Iris pigment epithelial cell (primary cell): ENCODE measurements at regions not wholly inside any gene's neighbourhood (a gene's known extent, or its start where the extent isn't known, plus 50 kb on each side); places are given as distances from the start of the nearest gene placed in this dataset.
"Not testable (repeated sequence)": the region's sequence is repeated elsewhere in the genome, so short reads cannot be mapped to it uniquely, and the experiment has no call there.

ENCODE experiments used
- DNase-seq: peaks from one replicate; pipeline ENCODE4 v3.0.0-alpha.2; 2011; ENCODE audit warnings: low read depth

DNA sequence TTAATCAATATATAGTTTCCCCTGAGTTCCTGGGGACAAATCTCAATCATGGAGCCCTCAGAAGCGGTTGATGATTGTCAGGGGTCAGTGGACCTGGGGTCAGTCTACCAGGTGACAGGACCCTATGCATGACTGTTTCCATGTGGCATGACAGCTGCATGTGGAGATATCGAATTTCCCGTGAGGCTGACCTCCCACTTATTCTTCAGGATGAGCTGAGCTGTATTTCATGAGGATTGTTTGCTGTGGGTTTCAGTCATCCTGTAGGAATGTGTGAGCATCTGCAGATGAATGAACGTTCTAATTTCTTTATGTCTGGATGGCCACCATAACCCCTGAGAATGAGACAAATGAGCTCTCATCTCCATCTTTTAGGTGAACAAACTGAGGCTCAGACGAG, 93.0 kb upstream of the HES1 start:
- DNase-seq: peak; percentile 55

DNA sequence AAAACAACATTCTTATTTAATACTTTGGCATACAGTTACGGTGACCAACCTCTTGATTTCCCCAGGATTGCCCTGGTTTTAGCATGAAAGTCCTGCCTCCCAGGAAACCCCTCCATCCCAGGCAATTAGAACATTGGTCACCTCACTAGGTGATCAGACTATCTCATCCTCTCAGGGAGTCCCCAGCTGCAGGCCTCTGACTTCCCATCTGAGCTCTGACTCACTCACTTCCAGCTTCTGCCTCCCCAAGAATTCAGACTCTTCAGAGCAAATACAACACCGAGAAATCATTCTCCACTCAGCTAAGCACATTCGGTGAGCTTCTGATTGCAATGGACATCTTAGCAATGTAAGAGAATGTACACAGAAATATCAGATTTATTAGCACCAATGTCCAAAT, 92.4 kb upstream of the HES1 start:
- peak; percentile 85 for DNase-seq

DNA sequence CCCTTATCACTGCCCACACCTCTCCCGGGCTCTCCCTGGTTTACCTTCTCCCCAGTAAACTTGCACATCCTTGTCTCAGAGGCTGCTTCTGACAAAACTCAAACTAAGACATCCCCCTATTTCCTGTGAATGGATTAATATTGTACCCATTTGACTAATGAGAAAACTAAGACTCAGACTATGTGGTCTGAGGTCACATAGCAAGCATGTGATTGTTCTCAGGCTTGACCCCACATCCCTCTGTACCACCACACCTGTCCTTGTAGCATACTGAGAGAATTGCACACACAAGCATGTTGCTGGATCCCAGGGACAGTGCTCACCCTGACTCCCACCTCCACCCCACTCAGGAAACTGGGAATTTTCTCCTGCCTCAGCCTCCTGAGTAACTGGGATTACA, 90.7 kb upstream of the HES1 start:
- no peak for DNase-seq

DNA sequence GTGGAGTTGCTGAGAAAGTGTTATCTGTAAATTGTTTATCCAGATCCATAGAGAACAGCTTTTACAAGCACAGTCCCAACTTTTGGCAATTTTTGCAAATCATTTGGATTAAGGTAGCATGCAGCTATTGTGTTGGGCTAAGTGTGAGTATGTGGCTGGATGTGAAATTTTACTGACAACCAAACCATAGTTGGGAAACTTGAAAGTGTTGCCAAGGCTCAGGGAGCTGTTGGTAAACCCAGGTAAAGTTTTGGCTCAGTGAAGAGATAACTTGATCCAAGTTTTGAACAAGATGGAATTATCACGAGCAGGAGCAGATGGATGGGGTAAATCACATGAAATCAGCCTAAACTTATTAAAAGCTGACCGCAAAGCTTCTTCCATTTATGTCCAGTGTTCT, 90.0 kb upstream of the HES1 start:
- no peak for DNase-seq

DNA sequence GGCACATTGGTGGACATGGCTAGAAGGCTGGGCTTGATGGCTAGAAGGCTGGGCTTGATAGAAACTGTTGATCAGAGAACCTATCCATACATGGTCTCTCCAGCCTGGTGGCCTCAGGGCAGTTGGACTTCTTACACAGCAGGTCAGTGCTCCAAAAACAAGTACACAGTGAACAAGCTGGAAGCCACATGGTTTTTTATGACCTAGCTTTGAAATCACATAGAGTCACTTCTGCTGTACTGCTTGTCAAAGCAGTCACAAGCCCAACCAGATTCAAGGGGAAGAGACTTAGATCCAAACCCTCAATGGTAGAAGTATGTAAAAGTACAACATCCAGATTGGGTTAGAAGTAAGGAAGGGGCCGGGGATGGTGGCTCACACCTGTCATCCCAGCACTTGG, 89.4 kb upstream of the HES1 start:
- DNase-seq: no peak

DNA sequence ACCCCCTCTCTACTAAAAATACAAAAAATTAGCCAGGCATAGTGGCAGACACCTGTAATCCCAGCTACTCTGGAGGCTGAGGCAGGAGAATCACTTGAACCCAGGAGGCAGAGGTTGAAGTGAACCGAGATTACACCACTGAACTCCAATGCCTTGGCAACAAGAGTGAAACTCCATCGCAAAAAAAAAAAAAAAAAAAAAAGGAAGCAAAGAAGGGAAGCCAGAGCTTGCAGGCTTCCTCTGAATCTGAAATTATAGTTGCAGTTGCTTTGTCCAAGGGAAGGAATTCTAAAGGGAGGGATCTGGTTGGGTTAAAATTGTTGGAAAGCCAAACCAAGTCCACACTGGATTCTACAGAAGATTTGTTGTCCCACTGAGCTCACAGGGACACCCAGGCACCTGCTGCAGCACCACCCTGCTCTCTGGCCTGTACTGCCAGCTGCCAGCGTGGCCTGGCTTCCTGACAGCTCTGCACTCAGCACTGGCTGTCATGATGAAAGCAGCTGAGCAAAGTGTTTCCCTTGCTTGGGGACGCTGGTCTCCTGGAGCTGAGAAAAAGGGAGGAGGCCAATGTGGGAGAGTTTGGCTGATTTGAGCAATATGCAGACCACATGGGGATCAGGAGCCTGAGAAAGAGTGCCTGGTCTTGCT, 88.8 kb upstream of the HES1 start:
- DNase-seq: no peak

DNA sequence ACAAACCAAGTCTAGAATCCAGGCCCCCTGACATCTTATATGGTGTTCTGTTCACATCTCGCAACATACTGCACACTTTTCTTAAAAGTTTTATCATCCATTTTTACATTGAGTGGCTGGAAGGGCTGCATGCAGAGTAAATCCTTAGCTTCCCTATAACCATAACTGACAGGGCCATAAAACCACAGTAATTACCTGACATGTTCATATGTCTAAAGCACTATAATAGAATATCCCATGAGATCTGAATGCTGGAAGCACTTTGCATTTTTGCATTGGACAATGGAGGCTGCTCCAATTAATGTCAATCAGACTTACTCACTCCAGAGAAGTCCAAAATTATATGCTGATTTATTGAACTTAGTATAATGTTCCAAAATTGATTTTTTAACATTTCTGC, 86.6 kb upstream of the HES1 start:
- no peak for DNase-seq

DNA sequence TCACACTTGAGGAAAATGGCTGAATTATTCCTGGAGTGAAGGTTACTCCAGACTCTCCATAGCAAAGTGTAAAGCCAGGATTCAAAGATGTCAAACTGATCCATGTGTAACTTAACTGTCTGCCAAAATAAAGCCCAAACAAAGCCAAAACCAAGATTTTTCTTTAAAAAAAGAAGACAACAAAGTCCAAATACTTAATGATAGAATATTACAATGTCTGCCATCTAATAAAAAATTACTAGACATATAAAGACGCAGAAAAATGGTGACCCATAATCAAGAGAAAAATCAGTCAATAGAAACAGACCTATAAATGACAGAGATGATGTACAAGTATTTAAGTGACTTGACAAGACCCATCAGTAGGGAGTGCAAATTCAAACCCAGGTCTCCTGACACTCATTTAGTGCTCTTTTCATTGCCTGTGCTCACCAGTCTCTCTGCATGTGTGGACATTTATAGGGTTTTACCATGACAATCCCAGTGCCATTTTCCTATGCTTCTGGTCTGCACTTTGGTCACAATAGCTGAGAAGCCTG, 85.1 kb upstream of the HES1 start:
- DNase-seq: no peak

DNA sequence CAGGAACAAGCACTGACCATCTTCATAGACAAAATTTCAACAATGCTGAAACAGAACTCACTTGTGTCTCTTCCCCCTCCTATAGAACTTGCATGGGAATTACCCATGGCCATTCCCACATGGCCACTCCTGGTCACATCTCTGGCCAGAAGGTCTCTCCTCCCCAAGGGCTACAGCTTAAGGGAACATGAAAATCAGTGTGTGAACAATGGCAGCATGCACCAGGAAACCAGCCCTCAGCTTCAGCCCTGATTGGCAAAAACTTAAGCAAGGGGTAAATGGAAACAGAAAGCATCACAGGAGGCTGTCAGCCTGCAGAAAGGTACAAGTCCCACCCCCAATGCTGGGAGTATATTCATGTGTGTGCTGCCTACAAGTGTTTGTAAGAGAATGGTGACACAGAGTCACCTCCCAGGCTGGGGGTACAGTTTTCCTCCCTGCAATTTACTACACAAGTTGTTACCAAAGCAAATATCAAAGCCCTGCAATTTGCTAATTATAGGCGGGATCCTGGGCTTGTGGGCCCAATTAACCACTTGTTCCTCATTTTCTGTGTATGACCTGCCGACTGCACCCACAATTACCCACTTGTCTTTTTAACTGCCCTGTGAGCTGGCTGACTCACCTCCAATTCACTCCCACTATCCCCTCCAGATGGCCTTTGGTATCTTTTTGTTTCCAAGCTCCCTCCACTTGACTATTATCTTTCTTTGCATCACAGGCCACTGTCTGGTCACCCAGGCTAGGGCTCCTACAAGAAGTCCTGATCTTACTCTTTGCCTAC, 84.4 kb upstream of the HES1 start:
- DNase-seq: no peak

DNA sequence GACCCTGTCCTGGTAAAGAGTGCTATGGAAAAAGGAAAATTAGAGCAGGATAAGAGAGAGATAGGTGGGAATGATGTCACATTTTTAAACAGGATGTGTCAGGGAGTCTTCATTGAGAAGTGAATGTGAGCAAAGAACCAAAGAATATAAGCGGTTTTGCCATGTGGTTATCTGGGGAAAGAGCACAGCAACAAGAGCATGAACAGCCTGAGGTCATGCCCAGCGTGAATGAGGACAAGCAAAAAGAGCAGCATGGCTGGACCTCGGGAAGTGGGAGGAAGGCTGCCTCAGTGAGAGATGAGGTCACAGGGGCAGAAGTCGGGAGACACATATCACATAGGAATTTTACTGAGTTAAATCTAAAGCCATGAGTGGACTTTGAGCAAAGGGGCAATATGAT, 82.8 kb upstream of the HES1 start:
- DNase-seq: no peak

DNA sequence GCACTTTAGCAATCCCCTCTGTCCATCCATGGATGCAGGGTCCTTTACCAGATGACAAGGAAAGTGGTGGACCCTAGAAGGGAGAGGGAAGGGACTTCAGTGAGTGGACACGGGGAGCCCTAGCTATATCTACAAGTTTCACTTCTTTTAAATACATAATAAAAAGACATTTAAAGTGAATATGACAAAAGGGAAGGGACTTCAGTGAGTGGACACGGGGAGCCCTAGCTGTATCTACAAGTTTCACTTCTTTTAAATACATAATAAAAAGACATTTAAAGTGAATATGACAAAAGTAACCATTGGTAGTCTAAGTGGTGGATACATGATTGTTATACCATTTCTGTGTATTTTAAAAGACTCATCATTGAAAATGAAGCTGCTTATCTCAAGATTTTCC, 81.9 kb upstream of the HES1 start:
- no peak for DNase-seq

DNA sequence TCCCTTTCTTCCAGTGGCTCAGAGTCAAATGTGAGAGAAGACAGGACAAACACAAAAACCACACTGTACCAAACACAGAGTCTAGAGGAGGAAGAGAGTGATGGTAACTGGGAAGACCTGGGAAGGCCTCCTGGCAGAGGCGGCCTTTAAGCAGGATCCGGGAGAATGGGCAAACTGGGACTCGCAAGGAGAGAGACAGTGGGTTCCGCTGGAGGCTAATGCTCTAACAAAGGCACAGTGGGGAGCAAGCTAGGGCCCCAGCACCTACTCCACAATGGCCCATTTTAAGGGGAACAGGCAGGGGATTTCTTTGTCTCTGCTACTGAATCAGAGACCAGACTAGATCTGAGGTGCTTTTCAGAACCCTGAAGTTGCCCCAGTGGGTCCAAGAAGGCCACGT, 81.4 kb upstream of the HES1 start:
- DNase-seq: no peak

DNA sequence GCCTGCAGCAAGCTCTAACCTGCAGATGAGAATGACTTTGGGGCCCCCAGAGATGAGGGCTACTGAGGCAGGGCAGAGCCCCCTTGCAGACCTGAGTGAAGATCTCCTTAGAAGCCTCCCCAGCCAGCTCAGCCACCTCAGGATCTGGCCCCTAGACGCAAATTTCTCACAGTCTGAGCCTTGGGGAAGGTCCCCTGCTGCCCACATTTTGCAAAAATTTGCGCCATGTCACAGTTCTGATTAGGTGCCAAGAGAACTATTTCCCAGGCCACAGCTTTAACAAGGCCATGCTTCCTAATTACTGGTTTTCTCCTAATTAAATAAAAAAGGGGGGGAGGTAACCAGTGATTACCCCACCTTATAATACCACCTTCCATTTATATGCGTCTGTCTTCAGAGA, 81.0 kb upstream of the HES1 start:
- no peak for DNase-seq

DNA sequence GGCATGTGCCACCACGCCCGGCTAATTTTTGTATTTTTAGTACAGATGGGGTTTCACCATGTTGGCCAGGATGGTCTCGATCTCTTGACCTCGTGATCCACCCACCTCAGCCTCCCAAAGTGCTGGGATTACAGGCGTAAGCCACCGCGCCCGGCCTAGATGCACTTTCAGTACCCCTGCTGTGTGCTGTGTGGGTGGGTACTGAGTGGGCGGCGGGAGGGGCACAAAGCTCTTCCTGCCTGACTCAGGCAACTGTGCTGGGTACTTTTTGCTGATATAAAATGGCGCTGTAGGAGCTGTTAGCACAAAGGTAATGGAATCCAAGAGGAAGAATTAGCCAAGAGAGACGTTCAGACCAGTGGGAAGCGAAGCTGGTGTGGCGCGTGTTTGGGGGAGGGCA, 79.6 kb upstream of the HES1 start:
- DNase-seq: not testable (repeated sequence)

DNA sequence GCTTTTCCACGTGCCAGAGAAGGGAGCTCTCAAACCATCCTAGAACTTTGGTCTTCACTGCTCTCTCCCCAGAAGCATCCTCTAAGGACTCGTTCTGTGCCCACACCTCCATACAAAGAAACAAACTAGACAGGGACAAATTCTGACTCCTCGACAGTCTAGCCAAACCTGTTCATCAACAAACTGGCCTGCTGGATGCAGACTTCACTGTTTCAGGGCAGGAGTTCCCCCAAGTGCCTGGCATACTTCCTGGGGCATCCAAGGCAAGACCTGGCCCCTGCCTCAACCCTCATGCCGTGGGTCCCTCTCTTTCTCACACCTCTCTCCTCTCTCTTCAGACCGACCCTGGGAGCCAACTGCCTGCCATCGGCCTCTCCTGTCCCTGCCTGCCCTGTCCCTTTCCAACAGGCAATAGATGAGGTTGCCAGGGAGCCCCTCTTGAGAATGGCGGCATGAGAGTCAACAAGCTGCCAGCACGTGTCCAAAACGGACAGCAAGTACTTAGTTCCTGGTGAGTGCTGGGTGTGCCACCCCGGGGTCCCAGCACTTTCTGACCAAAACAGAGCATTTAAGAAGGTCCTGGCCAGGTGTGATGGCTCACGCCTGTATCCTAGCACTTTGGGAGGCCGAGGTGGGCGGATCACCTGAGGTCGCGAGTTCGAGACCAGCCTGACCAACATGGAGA, 79.1 kb upstream of the HES1 start:
- DNase-seq: no peak

DNA sequence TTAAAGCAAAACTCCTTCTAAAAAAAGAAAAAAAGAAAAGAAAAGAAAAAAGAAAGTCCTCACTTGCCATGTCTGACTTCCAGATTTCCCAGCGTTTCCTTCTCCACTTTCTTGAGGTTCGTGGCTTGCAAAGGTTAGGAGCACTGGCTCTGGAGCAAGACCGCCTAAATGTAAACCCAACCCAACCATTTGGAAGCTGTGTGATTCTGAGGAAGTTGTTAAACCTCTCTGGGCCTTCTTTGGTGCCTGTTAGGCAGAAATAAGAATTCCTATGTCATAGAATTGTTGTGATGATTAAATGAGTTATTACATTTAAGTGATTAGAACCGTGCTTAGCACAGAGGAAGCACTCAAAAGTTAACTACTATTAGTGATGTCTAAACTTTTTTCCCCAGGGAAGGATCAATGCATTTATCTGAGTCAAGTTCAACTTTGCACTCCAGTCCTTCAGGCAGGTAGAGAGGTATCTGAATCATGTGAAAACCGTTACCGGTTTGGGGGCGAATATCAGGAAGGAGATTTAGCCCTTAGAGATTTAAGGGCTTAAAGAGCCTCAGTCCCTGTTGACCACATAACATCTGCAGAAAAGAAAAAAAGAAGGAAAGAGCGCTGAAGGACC, 78.3 kb upstream of the HES1 start:
- DNase-seq: no peak

DNA sequence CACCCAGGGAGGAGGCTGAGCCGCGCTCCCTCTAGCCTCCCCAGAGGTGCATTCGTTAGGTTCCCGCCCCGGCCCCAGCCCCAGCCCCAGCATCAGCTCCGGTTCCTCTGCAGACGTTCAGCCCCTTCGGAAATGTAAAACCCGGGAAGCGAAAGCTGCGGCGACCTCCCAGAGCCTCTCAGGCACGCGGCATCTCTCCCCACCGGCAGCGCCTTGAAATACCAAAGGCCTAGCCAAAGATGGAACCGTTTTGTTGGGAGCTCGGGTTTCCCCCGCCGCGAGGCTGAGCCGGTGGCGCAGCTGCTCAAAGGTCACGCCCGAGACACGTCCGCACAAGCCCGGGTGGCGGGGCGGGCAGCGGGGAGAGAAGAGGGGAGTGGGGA, 77.8 kb upstream of the HES1 start:
- peak; percentile 74 for DNase-seq

DNA sequence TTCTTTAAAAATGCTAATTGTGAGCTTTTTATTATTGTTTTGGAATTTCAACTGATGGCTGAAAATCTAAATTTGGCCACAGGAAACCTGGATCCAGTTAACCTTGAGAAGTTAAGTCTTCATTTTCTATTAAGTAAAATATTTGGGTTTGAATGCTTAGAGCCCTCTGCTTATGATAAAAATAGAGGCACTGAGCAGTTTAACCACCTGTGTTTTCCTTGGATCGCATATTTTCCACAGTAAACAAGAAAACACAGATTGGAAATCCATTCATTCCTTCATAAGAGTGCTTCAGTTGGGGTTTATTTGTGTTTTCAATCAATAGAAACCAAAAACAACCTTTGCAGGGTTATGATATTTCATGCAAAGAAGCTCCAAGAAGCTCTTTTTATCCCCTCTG, 77.2 kb upstream of the HES1 start:
- no peak for DNase-seq

DNA sequence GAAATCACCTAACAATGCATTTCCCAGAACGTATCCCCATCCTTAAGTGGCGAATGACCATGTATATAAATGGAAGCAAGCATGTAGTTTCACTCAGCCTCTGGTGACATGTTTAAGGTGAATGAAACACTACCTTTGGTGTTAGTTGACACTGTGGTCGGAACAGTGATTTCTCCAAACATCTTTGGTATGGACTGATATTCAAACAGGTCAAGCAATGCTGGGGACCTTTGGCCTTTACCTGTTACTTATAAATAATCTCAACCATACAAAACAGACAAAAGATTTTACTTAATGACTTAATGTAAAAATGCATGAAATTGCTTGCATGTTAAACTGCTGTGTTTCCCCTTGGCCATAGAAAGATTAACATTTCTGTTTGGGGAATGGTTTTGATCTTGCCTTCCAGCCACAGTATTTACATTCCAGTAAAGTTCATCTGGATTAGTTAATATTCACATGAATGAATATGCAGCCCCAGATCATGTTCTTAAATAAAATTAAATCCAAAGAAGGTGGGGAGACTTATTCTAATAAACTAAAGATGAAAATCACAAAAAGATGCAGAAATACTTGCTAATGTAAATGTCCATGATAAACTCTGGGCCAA, 74.4 kb upstream of the HES1 start:
- DNase-seq: peak; percentile 50

DNA sequence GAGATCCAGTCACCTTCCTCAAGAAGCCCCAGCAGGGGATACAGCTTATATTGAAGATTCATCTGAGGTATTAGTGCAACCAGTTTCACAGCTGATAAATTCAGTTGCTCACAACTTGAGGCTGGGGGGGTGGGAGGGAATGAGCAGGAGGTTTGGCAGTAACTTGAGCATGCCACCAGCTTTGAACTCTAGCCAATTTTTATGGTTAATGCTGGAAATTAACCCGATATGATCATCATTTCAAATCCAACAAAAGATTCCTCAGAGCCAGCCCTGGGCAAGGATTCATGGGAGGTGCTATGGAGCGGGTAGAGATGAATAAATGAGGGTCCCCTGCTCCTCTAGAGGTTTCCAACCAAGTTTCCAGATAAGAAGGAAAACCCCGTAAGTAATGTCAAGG, 73.1 kb upstream of the HES1 start:
- no peak for DNase-seq

DNA sequence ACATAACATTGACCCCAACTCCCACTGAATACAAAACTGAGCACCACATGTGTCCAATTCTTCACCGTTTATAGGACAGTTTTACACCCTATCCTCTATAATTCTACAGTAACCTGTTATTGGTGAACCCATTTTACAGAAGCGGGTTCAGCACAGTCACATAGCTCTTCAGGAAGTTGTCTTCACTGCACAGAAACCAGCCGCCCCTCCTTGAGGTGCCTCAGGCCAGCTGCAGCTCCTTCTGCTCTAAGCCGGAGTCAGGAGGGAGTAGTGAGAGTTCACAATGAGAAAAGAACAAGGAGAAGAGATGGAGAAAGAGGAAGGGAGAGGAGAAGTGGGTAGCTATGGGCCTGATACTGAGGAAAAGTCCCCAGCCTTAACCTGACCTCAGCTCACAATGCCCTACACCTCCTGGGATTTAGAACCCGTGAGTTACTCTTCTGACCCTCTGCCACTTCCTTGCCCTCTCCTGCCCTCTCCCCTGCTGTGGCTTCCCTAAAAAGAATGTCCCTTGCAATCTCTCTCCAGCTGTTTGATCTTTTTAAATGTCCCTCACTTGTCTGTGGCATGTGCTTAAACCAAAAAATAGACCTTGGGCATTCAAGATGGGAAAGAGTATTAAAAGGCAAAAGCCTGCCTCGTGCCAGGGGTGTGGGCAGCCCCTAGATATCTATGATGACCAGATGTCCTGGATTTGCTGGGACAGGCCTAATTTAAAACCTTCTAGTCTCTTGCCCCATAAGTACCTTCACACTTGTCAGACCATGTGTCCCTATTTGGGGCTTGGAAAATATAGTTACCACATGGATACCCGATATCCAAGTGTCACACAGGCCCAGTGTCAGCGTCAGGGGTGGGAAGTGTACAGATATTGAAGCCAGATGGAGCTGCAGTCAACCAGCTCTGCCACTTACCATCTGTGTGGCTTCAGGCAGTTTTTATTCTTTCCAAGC, 71.3 kb upstream of the HES1 start:
- no peak for DNase-seq
